Bone marrow (tissue), 2 donors: ENCODE measurements at regions not wholly inside any gene's neighbourhood (a gene's known extent, or its start where the extent isn't known, plus 50 kb on each side); places are given as distances from the start of the nearest gene placed in this dataset.

ENCODE experiments used
- DNase-seq, 2 donors: peaks; one replicate each; lab custom pipeline; 2025; lab: John Stamatoyannopoulos, UW

- DNase-seq = no peak
Measured at GRCh38 chr6:6781873-6782227, 193.3 kb downstream of the LY86 start.

- no peak for DNase-seq
Measured at GRCh38 chr6:6783721-6784120, 195.2 kb downstream of the LY86 start.

- DNase-seq = no peak
Measured at GRCh38 chr6:6784514-6785162, 196.1 kb downstream of the LY86 start.

GRCh38 chr6:6785163-6785521 lies 196.6 kb downstream of the LY86 start:
- DNase-seq = no peak

GRCh38 chr6:6788394-6789032 lies 200.0 kb downstream of the LY86 start:
- DNase-seq = peak in 1 of 2 donors; percentile 9

- no peak for DNase-seq
Measured at GRCh38 chr6:6790393-6790792, 201.9 kb downstream of the LY86 start.

GRCh38 chr6:6790891-6791290 lies 202.4 kb downstream of the LY86 start:
- no peak for DNase-seq

- DNase-seq = peak; percentile 14 to 75
Measured at GRCh38 chr6:6793388-6794250, 205.1 kb downstream of the LY86 start.

- no peak for DNase-seq
Measured at GRCh38 chr6:6795393-6795792, 206.9 kb downstream of the LY86 start.

GRCh38 chr6:6796818-6797217 lies 208.3 kb downstream of the LY86 start:
- no peak for DNase-seq

GRCh38 chr6:6798448-6798860 lies 209.9 kb downstream of the LY86 start:
- DNase-seq = no peak

GRCh38 chr6:6801005-6801335 lies 212.4 kb downstream of the LY86 start:
- DNase-seq = no peak

- no peak for DNase-seq
Measured at GRCh38 chr6:6801635-6802218, 213.2 kb downstream of the LY86 start.

GRCh38 chr6:6803180-6803977 lies 214.9 kb downstream of the LY86 start:
- DNase-seq = no peak

GRCh38 chr6:6804843-6805615 lies 216.5 kb downstream of the LY86 start:
- DNase-seq = no peak

GRCh38 chr6:6806844-6807518 lies 218.5 kb downstream of the LY86 start:
- peak; percentile 33 to 60 for DNase-seq

- DNase-seq = no peak
Measured at GRCh38 chr6:6808343-6808742, 219.8 kb downstream of the LY86 start.

- DNase-seq = no peak
Measured at GRCh38 chr6:6808915-6809314, 220.4 kb downstream of the LY86 start.

GRCh38 chr6:6810727-6811126 lies 222.2 kb downstream of the LY86 start:
- DNase-seq = no peak

GRCh38 chr6:6811128-6812009 lies 222.8 kb downstream of the LY86 start:
- DNase-seq = peak in 1 of 2 donors; percentile 20
